Activated T-cell treated with anti-CD3 and anti-CD28 coated beads, Interleukin-2, amount 50 U/mL, for 4 hours (primary cell): ENCODE measurements at regions not wholly inside any gene's neighbourhood (a gene's known extent, or its start where the extent isn't known, plus 50 kb on each side); places are given as distances from the start of the nearest gene placed in this dataset.

Experiments
- ATAC-seq, 2 donors: fragments of 200-7000 bp; cut with Tn5 transposase; one replicate each; pipeline ENCODE4 v1.10.0; 2021
- DNase-seq: peaks from one replicate; pipeline ENCODE4 v3.0.0-alpha.2; 2020
- H3K27me3 Mint-ChIP-seq: one replicate; pipeline ENCODE4 v1.8.0; 2021; ENCODE audit warnings: low read depth, mixed read lengths
- H3K36me3 Mint-ChIP-seq: one replicate; pipeline ENCODE4 v1.8.0; 2022; ENCODE audit warnings: mixed read lengths; ENCODE audit not compliant: insufficient read depth
- H3K4me1 Mint-ChIP-seq: one replicate; pipeline ENCODE4 v1.8.0; 2021; ENCODE audit warnings: low read depth, mixed read lengths
- H3K4me3 Mint-ChIP-seq: one replicate; pipeline ENCODE4 v1.8.0; 2021; ENCODE audit warnings: mild to moderate bottlenecking, moderate library complexity, mixed read lengths
- H3K9me3 Mint-ChIP-seq: one replicate; pipeline ENCODE4 v1.8.0; 2021; ENCODE audit warnings: mixed read lengths

DNA sequence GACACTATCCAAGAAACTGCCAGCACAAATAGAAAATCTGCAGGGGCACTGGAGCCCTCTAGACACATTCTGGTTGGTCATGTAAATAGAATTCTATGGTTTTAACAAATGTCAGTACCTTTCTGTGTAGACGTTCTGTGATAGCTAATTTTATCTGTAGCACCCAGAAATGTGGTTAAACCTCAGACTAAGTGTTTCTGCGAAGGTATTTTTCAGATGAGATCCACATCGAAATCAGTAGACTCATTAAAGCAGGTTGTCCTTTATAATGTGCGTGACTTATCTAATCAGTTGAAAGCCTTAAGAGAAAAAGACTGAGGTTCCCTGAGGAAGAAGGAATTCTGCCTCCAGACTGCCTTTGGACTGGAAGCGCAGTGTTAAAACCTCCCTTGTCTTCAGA, 922.9 kb downstream of the EFNB2 start:
- no peak overlapping the region for H3K4me3 Mint-ChIP-seq
- DNase-seq: no peak
- H3K4me1 Mint-ChIP-seq: no peaks in the 10 kb centered on the region
- H3K27me3 Mint-ChIP-seq: no peaks in the 10 kb centered on the region
- no peaks in the 10 kb centered on the region for H3K36me3 Mint-ChIP-seq
- ATAC-seq: no peak
- H3K9me3 Mint-ChIP-seq: no peaks in the 10 kb centered on the region

DNA sequence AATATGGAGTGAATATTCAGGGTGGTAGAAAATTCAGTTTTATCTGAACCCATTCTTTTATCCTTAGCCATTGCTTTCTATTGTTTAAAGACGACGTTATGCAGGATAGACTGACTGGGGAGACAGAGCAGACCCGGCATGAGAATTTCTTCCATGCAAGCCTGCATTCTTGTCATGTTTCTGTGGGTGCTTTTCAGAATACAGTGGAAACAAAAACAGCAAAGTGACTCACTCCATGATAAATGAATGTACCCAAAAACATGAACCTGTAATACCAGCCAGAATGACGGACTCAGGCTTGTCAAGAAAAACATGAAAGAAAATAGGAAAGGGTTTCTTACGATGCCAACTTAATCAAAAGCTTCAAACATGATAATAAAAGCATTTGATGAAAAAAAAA, 924.0 kb downstream of the EFNB2 start:
- Mint-ChIP-seq H3K27me3 (no peaks in the 10 kb centered on the region), H3K4me1 (no peaks in the 10 kb centered on the region), H3K9me3 (no peaks in the 10 kb centered on the region), H3K36me3 (no peaks in the 10 kb centered on the region), H3K4me3 (no peak overlapping the region)
- ATAC-seq (no peak), DNase-seq (no peak)

DNA sequence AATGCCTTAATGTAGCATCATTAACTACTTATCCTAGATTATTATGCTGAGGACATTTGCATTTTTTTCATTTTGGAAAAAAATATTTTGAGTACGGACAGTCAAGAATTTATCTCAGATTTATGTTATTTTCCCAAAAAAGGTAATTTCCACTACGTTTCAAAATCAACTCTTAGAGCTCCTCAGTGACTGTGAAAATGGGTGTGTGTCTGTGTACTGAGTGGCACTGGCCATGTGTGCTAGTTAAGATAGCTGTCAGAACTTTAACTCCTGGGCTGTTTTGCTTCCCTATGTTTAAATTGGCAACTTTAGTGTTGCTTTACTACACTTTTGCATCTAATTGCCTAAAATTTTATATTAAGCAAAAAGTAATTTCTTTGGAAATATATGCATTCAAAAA, 927.4 kb downstream of the EFNB2 start:
- ATAC-seq (no peak), DNase-seq (no peak)
- Mint-ChIP-seq H3K27me3 (no peaks in the 10 kb centered on the region), H3K4me1 (no peaks in the 10 kb centered on the region), H3K36me3 (no peaks in the 10 kb centered on the region), H3K4me3 (no peak overlapping the region), H3K9me3 (peaks cover under 1% of the 10 kb centered on the region)

DNA sequence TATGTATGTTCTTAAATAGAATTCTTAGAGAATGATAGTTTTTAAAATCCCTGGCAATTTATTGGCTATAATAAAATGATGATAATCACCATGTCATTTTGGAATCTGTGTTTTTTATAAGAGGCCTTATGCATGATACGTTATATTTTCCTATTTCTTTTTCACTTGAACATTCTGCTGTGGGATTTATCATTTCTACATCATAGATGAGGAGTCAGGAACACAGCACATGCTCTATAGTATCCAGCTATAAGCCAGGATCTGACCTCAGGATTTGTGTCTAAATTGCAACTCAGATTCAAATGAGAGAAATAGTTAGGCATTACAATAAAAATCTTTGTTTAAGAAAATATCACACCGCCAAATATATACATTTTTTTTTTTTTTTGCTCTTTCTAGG, 928.0 kb downstream of the EFNB2 start:
- Mint-ChIP-seq H3K4me3 (no peak overlapping the region), H3K9me3 (peaks cover 4% of the 10 kb centered on the region), H3K4me1 (no peaks in the 10 kb centered on the region), H3K36me3 (no peaks in the 10 kb centered on the region), H3K27me3 (no peaks in the 10 kb centered on the region)
- ATAC-seq: no peak
- no peak for DNase-seq

DNA sequence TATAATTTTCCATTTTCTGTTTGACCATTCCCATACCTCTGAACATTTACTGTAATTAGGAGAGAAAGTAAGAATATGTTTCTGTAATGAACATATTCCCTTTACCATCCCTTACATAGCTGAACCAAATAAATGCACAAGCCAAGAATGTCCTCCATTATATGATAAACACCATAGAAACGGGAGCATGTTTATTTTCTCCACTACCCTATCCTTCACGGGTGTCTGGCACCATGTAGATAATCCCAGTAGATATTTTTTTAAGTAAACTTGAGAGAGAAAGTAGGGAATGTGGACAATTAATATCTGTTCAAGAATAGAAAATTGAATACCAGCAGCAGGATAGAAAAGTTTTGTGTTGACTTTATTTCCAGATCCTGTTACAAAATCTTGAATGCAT, 928.4 kb downstream of the EFNB2 start:
- peaks cover 4% of the 10 kb centered on the region for H3K9me3 Mint-ChIP-seq
- no peaks in the 10 kb centered on the region for H3K4me1 Mint-ChIP-seq
- H3K27me3 Mint-ChIP-seq: no peaks in the 10 kb centered on the region
- no peak overlapping the region for H3K4me3 Mint-ChIP-seq
- DNase-seq (no peak), ATAC-seq (no peak)
- no peaks in the 10 kb centered on the region for H3K36me3 Mint-ChIP-seq

DNA sequence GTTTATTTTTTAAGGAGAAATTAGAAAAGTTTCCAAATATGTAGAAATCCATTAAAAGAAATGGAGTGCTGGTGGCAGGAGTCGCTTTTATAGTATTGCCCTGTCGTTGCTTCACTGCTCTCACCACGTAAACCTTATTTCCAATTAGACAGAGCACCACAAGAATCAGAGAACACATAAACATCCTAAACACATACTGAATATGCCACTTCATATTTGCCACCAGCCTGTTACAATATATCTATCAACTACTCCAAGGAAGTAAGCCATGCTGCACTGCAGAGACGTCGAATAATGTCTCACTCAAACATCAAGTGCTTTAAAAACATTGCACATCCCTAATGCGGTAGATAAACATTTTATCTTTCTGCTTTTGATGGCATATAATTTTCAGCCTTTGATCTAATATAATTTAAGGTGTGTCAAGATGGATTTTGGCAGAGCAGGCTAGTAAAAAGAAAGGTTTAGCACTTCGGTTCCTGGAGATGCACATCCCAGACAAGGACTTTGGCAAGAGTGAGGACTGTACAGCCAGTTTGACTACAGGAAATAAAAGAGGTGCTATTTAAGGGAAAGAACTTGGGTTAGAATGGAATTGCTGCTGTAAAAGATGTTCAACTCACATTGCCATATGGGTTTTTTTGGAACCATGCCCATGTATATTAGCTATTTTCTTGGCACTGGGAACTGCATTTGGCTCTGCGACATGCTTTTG, 932.3 kb downstream of the EFNB2 start:
- Mint-ChIP-seq H3K4me3 (no peak overlapping the region), H3K9me3 (peaks cover 13% of the 10 kb centered on the region), H3K36me3 (no peaks in the 10 kb centered on the region), H3K27me3 (no peaks in the 10 kb centered on the region), H3K4me1 (no peaks in the 10 kb centered on the region)
- DNase-seq: no peak
- ATAC-seq: no peak

DNA sequence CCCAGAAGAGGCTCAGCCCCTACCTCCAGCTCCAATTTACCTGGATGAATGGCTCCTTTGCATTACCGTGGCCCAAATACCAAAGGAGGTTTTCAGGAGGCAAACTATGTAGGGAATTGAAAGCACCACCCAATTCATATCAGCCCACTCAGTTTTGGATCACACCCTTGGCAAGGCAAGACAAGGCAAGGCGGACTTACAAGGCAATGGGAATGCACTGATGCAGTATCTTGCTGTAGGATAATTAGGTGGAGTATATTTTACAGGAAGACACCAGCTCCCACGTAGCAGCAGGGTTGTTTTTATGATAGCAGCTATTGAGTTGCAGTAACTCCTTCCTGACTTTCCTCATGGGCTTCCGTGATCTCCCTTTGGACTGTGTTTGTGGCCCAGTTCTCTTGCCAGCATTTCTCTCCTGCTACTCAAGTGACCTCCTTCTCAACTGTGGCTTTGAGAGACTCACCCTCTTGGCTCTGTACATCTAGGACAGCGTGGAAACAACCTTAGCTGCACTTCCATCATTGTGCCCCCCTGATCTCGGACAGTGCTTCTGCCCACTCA, 935.9 kb downstream of the EFNB2 start:
- H3K4me1 Mint-ChIP-seq: no peaks in the 10 kb centered on the region
- H3K4me3 Mint-ChIP-seq: no peak overlapping the region
- no peak for DNase-seq
- H3K36me3 Mint-ChIP-seq: no peaks in the 10 kb centered on the region
- no peak for ATAC-seq
- H3K9me3 Mint-ChIP-seq: peaks cover 16% of the 10 kb centered on the region
- no peaks in the 10 kb centered on the region for H3K27me3 Mint-ChIP-seq

DNA sequence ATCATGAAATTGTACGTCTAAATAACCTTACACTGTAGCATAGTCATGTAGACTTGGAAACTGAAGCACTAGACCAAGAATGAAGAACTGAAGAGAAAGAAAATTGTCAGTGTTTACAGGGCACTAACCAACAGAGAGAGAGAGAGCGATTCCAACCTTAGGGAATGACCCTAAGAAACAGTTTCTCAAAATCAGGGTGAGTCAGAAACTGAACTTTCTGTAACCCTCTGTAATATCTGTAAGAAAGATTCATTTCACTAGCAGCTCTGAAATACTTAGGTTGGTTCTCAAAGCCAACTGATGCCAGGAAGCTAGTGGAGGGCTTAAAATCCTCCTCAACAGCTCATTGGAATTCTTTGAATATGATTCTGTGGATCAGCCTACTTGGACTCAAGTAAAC, 936.9 kb downstream of the EFNB2 start:
- peaks cover 16% of the 10 kb centered on the region for H3K9me3 Mint-ChIP-seq
- H3K4me1 Mint-ChIP-seq: no peaks in the 10 kb centered on the region
- no peaks in the 10 kb centered on the region for H3K27me3 Mint-ChIP-seq
- H3K36me3 Mint-ChIP-seq: no peaks in the 10 kb centered on the region
- no peak overlapping the region for H3K4me3 Mint-ChIP-seq
- DNase-seq (no peak), ATAC-seq (no peak)

DNA sequence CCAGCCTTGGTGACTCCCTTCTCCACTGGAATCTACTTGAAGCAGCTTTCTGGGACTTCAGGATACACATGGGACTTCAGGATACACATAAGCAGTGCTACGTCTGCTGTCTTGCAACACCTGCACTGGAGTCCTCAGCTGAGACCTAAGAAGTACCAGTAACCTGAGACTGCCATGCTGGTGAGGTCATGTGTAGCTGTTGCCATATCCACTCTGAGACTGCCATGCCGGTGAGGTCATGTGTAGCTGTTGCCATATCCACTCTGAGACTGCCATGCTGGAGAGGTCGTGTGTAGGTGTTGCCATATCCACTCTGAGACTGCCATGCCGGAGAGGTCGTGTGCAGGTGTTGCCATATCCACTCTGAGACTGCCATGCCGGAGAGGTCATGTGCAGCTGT, 937.9 kb downstream of the EFNB2 start:
- Mint-ChIP-seq H3K36me3 (no peaks in the 10 kb centered on the region), H3K27me3 (no peaks in the 10 kb centered on the region), H3K9me3 (peaks cover 12% of the 10 kb centered on the region), H3K4me1 (no peaks in the 10 kb centered on the region), H3K4me3 (no peak overlapping the region)
- ATAC-seq: no peak
- DNase-seq: no peak

DNA sequence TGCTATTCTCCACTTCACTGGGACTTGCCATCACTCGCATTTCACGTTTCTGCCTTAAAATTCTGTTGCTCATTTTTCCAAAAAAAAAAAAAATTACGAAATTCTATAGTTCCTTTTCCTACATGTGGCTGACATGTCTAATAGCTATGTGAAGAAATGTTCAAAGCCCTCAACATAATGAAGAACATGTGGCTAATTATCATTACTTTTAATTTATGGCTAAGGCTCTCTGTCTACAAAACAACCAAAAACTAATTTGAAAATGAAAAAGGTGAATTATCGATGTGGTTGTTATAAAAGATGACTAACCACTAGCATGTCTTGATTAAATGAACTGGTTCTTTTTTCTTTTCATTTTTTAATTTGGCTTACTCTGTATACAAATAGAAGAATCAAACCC, 940.0 kb downstream of the EFNB2 start:
- ATAC-seq: no peak
- Mint-ChIP-seq H3K4me3 (no peak overlapping the region), H3K27me3 (no peaks in the 10 kb centered on the region), H3K4me1 (no peaks in the 10 kb centered on the region), H3K9me3 (peaks cover 10% of the 10 kb centered on the region), H3K36me3 (no peaks in the 10 kb centered on the region)
- no peak for DNase-seq

DNA sequence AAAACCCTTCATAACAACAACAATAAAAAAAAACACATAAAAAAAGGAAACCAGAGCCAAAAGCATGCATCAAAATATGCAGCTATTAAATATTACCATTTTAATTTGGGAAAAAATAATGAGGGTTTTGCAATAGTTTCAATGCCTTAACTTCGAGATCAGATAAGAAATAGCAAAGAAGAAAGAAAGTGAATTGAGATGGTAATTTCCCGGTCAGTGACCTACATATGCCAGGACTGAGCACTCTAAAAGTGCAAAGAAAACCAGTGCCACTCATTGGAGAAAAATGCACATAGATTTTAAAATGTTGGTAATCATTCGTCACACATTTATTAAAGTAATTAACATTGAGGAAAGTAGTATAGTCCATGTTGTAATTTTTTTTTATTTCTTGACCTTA, 944.2 kb downstream of the EFNB2 start:
- no peaks in the 10 kb centered on the region for H3K36me3 Mint-ChIP-seq
- DNase-seq: no peak
- no peaks in the 10 kb centered on the region for H3K9me3 Mint-ChIP-seq
- no peak overlapping the region for H3K4me3 Mint-ChIP-seq
- ATAC-seq: no peak
- H3K27me3 Mint-ChIP-seq: no peaks in the 10 kb centered on the region
- H3K4me1 Mint-ChIP-seq: no peaks in the 10 kb centered on the region

DNA sequence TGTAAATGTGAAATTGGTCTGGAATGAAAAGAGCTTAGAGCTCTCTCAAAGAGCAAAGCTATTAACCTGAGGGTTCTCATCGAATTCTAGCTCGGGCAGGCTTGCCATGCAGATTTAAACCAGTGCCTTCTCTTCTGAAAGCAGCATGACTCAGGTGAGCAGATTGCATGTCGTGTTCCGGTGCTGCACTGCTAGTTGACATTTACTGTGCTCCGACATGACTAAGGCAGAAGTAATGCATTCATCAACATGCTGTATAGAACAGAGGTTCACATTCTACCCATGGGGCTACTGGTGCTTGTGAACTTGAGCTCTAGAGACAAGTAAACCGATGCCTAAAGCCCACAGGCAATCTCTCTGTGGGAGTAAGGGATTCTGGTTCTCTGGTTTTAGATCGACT, 947.7 kb downstream of the EFNB2 start:
- ATAC-seq: no peak
- Mint-ChIP-seq H3K9me3 (no peaks in the 10 kb centered on the region), H3K27me3 (no peaks in the 10 kb centered on the region), H3K4me1 (no peaks in the 10 kb centered on the region), H3K36me3 (no peaks in the 10 kb centered on the region), H3K4me3 (no peak overlapping the region)
- DNase-seq: no peak

DNA sequence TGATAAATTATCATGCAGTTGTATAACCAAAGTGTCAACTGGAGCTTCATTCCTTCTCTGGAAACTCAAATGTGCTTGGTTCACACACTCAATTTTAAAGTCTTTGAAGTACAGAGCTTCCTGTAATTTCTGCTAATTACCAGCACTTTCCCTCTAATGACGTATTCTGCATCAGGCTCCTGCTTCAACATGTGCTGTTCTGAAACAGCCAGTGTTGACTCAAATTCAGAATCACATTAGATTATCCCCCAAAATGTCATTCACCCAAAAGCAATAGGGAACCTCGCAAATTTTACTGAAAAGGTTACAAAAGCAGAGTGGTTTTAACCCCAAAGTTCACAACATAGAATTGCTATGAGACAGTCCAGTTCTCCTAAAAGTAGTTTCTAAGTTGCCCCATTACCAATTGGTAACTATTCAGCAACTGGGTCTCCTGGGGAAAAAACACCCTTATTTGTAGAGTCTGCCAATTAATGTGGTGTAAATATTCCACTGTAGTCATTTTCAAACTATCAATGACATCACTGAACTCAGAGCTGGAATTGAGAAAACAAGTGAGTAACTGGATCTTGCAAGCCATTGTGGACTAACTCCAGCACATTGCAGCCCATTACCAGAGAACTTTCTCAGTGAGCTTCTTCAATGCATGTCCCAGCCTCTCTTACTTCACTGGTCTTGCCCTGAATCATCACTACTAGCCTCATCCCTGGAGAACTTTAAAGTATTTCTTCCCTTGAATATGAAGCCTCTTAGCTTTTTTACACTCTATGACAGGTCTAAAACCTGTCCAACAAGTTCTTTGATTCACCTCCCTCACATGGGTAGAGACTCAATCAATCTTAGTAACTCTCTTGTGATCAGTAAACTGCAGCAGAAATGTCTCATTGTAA, 955.4 kb downstream of the EFNB2 start:
- no peak overlapping the region for H3K4me3 Mint-ChIP-seq
- no peak for DNase-seq
- H3K9me3 Mint-ChIP-seq: no peaks in the 10 kb centered on the region
- peak in 1 of 2 donors; percentile 35 for ATAC-seq
- H3K27me3 Mint-ChIP-seq: no peaks in the 10 kb centered on the region
- H3K4me1 Mint-ChIP-seq: no peaks in the 10 kb centered on the region
- no peaks in the 10 kb centered on the region for H3K36me3 Mint-ChIP-seq

DNA sequence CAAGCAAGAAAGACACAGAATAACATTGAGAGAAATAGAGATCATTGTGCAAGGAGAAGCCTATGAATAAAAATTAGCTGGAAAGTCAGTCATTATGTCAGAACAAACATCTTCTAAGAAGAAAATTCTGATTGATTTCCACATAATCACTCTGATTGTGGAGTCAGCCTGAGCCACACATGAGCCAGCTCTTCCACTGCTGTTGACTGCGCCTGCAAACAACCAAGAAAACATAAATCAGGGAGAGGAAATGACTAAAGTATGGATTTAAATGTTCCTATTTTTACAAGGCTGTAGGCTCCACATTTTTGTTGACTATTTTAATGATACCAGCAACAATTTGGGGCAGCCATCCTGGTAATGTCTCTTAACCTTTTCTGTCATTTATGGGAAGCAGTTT, 962.3 kb downstream of the EFNB2 start:
- H3K36me3 Mint-ChIP-seq: no peaks in the 10 kb centered on the region
- no peak overlapping the region for H3K4me3 Mint-ChIP-seq
- ATAC-seq: no peak
- no peaks in the 10 kb centered on the region for H3K27me3 Mint-ChIP-seq
- H3K4me1 Mint-ChIP-seq: no peaks in the 10 kb centered on the region
- DNase-seq: no peak
- no peaks in the 10 kb centered on the region for H3K9me3 Mint-ChIP-seq

DNA sequence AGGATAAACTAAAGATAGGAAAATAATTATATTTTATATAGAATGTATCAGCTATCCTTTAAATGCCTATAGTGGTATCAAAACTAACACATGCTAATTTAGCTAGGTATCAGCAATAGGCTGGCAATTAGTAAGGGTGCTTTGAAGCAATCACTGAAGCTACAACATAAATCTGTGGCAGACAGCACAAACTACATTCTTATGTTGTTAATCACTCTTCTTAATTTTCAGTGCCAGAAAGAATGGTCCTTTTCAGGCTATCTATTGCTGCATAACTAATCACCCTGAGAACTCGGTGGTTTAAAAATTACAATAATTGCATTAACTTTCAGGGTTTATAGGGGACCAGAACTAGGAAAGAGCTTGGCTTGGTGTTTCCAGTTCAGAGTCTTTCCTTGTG, 963.1 kb downstream of the EFNB2 start:
- ATAC-seq (no peak), DNase-seq (no peak)
- Mint-ChIP-seq H3K36me3 (no peaks in the 10 kb centered on the region), H3K4me1 (no peaks in the 10 kb centered on the region), H3K9me3 (no peaks in the 10 kb centered on the region), H3K27me3 (no peaks in the 10 kb centered on the region), H3K4me3 (no peak overlapping the region)
